AML-193 (cell line): ENCODE measurements at regions not wholly inside any gene's neighbourhood (a gene's known extent, or its start where the extent isn't known, plus 50 kb on each side); places are given as distances from the start of the nearest gene placed in this dataset.
A peak's percentile ranks its signal among the peaks of the same experiment; 100 is the strongest.
"Not testable (repeated sequence)": the region's sequence is repeated elsewhere in the genome, so short reads cannot be mapped to it uniquely, and the experiment has no call there.

ENCODE experiments used
- DNase-seq, 2 experiments: peaks; one replicate each; lab custom pipeline; 2025; lab: John Stamatoyannopoulos, UW

DNA sequence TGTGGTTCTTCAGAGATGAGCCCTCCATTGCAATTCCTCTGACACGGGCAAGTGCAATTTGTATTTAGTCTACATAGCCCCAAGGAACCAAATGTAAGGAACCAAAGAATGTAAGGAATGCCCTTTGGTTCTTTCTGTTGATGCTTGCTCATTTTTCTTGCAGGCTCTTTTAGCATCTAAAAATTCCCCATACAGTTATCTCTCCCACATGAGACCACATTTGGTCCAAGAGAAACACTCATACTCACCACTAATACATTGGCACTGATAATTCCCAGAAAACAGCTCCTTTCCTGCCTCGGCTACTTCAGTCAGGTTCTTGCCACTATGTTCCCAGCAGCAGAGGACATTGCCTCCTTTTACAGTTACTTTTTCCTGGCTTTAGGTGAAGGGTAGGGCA is 332.6 kb downstream of the AEBP2 start:
- no peak for DNase-seq

DNA sequence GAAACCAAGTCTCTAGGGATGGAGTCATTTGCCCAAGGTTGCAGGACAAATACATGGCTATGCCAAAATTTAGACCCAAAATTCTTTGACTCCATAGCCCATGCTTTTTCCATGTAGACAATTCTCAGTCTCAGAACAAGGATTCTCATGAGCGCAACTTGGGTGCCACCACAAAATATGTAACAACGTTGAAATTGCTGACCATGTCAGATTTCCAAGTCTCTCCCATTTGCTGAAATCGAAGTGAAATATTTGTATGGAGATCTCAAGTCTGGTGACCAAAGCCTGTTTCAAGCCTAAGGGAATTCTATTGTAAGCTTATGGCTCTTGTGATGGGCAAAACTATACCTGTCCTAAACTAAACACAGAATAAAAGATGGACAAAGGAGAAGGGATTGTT is 333.5 kb downstream of the AEBP2 start:
- DNase-seq: no peak

- no peak for DNase-seq
Observed at GRCh38 chr12:19775241-19775640, 335.9 kb downstream of the AEBP2 start.

DNA sequence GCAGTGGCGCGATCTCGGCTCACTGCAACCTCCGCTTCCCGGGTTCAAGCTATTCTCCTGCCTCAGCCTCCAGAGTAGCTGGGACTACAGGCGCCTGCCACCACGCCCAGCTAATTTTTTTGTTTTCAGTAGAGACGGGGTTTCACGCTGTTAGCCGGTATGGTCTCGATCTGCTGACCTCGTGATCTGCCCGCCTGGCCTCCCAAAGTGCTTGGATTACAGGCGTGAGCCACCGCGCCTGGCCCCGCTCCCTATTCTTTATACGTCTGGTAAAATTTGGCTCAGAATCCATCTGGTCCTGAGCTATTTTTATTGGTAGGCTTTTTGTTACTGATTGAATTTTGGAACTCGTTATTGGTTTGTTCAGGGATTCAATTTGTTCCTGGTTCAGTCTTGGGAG is 336.7 kb downstream of the AEBP2 start:
- DNase-seq: not testable (repeated sequence)

DNA sequence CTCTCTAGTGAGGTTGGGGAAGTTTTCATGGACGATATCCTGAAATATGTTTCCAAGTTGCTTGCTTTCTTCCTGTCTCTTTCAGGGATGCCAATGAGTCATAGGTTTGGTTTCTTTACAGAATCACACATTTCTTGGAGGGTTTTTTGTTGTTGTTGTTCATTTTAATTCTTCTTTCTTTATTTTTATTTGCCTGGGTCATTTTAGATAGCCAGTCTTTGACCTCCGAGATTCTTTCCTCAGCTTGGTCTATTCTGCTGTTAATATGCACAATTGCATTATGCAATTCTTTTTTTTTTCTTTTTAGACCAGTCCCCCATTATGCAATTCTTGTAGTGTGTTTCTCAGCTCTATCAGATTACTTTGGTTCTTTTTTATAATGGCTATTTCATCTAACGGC is 338.9 kb downstream of the AEBP2 start:
- peak in 1 of 2 experiments; percentile 15 for DNase-seq

GRCh38 chr12:19778797-19779196 is 339.5 kb downstream of the AEBP2 start:
- DNase-seq: no peak

- no peak for DNase-seq
Observed at GRCh38 chr12:19779395-19780056, 340.2 kb downstream of the AEBP2 start.

DNA sequence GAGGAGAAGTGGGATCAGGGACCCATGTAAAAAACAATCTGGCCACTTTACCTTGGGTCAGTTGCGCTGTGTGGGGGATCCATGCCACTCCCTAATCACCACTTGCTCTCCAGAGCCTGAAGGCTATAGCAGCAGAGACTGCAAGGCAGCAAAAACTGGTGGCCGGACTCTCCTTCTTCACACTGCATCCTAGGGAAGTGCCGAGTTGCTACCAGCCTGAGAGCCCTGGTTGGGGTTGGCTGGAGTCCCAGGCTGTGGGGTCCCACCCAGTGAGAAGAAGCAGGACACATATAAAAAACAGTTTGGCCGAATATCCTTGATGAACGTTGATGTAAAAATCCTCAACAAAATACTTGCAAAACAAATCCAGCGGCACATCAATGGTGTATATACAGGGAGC is 341.2 kb downstream of the AEBP2 start:
- DNase-seq: no peak

DNA sequence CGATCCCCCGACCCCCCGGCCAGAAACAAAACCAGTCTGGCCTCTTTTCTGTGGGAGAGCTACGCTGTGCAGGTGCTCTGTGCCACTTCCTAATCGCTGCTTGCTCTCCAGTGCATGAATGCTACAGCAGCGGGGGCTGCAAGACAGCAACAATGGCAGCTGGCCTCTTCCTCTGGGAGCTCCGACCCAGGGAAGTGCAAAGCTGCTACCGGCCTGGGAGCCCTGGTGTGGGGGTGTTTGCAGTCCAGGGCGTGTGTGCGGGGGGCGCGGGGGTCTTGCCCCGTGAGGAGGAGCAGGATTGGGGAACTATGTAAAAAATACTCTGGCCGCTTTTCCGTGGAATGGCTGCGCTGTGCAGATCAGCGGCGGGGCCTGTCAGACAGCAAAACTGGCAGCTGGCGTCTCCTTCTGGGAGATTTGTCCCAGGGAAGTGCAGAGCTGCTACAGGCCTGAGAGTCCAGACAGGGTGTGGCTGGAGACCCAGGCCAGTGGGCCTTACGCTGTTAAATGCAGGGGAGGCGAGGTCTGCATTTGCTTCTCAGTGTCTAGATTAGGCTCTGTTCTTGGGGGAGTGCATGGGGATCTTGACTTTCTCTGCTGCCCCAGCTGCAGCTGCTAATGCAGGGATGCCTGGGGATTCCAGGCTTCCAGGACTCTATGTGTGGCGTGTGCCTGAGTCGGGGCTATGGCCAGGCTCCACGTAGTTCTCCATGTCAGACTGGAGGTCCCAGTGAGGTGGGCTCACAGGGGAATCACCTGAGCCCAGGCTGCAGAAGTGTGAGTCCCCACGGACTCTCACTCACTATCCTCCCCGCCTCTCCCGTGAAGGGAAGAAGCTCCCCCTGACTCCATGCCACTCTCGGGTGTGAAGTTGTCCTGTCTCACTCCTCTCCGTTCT is 344.5 kb downstream of the AEBP2 start:
- no peak for DNase-seq

GRCh38 chr12:19792028-19792427 is 352.7 kb downstream of the AEBP2 start:
- peak; percentile 2 to 9 for DNase-seq

- DNase-seq: no peak
Observed at GRCh38 chr12:19794116-19794515, 354.8 kb downstream of the AEBP2 start.

DNA sequence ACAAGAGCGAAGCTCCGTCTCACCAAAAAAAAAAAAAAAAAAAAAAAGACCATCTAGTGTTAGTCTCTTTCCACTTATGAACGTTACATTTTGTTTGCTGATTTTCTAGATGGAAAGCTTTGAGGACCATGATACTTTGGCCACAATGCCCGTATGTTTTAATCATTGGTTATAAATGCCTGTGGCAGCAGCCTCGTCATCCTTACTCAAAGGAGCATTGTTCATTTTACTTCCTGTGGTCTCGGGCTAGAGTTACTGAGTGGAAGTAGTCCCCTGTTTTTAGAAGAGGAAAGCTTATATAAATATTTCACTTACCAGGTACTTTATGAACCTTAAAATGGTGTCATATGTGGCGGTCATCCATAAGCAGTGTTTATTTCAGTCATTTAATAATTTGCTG is 359.9 kb downstream of the AEBP2 start:
- no peak for DNase-seq

GRCh38 chr12:19799895-19800602 is 360.8 kb downstream of the AEBP2 start:
- DNase-seq: no peak

DNA sequence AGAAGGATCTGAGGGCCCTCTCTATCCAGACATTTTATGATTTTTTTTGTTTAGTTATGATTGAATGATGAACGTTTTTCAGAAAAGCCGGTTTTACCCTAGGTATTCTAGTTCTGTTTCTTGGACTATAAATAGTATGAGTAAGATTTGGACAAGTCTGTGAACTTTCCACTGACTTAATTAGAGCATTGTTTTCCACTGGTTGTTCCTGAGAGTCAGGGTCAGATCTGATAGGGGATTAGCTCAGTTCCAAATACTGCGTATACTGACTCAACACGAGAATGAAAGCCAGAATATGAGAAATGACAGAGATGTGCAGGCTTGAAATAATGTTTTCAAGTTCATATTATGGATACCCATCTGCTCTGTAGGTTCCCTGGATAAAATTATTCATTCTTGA is 361.6 kb downstream of the AEBP2 start:
- DNase-seq: no peak

- DNase-seq: no peak
Observed at GRCh38 chr12:19801941-19802340, 362.6 kb downstream of the AEBP2 start.

GRCh38 chr12:19802915-19803314 is 363.6 kb downstream of the AEBP2 start:
- no peak for DNase-seq

DNA sequence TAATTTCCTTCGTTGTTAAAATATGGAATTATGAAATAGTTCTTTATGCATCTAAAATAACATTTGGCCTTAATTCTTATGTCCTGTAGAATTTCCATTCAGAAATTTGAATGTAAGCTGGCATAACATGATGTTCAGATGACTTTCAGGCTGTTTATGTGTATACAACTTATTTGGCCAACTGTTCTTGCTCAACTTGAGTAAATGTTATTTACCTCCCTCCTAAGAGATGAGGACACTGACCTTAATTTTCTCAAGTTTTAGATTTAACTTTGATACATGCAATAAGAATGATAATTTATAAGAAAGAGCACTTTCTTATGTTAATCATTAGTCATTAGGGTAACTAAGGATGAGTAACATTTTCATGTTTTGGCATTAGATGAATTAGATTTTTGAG is 365.4 kb downstream of the AEBP2 start:
- no peak for DNase-seq

DNA sequence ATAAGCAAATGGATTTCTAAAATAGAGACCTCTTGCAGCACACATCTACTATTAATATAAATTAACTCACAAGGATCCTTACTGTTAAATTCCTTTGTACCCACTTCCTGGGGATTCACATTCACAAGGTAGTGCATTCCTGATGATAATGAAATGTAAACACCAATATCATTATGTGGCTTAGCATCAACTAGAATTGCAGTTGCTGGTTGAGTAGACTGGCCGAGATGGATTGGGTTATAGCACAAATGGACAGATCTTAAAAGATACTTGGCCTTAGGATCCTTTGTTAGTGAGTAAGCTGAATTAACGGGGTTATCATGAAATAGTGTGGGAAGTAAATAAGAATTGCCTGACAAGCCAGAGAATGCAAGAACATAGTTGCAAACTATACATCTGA is 369.1 kb downstream of the AEBP2 start:
- DNase-seq: no peak

DNA sequence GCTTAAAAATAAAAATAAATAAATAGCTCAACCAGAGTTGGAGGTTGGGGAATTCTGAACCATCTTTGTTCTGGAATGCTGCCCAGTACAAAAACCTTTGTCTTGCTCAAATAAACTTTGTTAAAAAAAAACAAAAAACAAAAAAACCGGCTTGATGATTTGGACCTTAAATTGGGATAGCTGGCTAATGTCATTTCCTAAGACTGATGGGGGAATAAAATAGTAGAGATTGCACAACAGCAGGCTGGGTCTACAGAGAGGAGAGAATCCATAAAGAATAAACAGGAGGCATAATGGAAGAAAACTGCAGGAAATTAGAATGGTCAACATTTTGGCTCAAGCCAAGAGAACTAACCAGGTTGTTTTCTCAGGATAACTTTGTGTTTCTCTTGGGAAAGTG is 370.9 kb downstream of the AEBP2 start:
- no peak for DNase-seq

GRCh38 chr12:19811922-19812321 is 372.6 kb downstream of the AEBP2 start:
- DNase-seq: no peak

GRCh38 chr12:19819231-19819630 is 379.9 kb downstream of the AEBP2 start:
- no peak for DNase-seq

GRCh38 chr12:19822476-19822875 is 383.2 kb downstream of the AEBP2 start:
- DNase-seq: no peak

DNA sequence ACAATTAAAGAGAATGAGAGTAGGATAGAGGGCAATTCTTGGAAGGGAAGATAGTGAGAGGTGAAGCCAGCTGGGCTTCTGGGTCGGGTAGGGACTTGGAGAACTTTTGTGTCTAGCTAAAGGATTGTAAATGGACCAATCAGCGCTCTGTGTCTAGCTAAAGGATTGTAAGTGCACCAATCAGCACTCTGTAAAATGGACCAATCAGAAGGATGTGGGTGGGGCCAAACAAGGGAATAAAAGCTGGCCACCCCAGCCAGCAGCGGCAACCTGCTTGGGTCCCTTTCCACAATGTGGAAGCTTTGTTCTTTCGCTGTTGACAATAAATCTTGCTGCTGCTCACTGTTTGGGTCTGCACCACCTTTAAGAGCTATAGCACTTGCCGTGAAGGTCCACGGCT is 384.0 kb downstream of the AEBP2 start:
- not testable (repeated sequence) for DNase-seq
